ENCODE measurements at regions not wholly inside any gene's neighbourhood (a gene's known extent, or its start where the extent isn't known, plus 50 kb on each side); places are given as distances from the start of the nearest gene placed in this dataset.

- intact Hi-C loops (cut with DNase I) = no loop called here
- H3K4me1 ChIP-seq = peaks cover 6% of the 10 kb centered on the region
- no peak for ATAC-seq
- no peaks in the 10 kb centered on the region for H3K9me3 ChIP-seq
- no peak for TF ChIP-seq CTCF (IDR thresholded peaks at IDR 0.05)
- no peak for TF ChIP-seq POLR2A (IDR thresholded peaks at IDR 0.05)
- WGBS, 2 donors = 89 to 94% methylated on average over 4 of the region's 4 CpGs
- no peaks in the 10 kb centered on the region for H3K27me3 ChIP-seq
- no peak overlapping the region for H3K4me3 ChIP-seq
- no peak for DNase-seq
- no peaks in the 10 kb centered on the region for H3K36me3 ChIP-seq (replicated peaks in 1 of 2; ENCODE audit: insufficient read depth in 1 of 2, low read depth in 2 of 2)
- no peak overlapping the region for H3K27ac ChIP-seq
These were observed 153.7 kb upstream of the NR2F2 start for GRCh38 chr15:96176831-96177230.

GRCh38 chr15:96177279-96177678, 153.2 kb upstream of the NR2F2 start:
- TF ChIP-seq POLR2A (IDR thresholded peaks at IDR 0.05) (no peak), CTCF (IDR thresholded peaks at IDR 0.05) (no peak)
- Histone ChIP-seq H3K4me1 (peaks cover 2% of the 10 kb centered on the region), H3K36me3 (replicated peaks in 1 of 2; ENCODE audit: insufficient read depth in 1 of 2, low read depth in 2 of 2) (no peaks in the 10 kb centered on the region), H3K4me3 (no peak overlapping the region), H3K9me3 (no peaks in the 10 kb centered on the region), H3K27me3 (no peaks in the 10 kb centered on the region), H3K27ac (no peak overlapping the region)
- WGBS, 2 donors = 88 to 92% methylated on average over 1 of the region's 1 CpG
- no peak for DNase-seq
- intact Hi-C loops (cut with DNase I) = no loop called here
- ATAC-seq = no peak

GRCh38 chr15:96180087-96180748, 150.3 kb upstream of the NR2F2 start:
- no peak for DNase-seq
- no peak overlapping the region for H3K27ac ChIP-seq
- peaks cover 22% of the 10 kb centered on the region for H3K4me1 ChIP-seq
- intact Hi-C loops (cut with DNase I) = no loop called here
- WGBS, 2 donors = 61 to 65% methylated on average over 11 of the region's 11 CpGs
- H3K27me3 ChIP-seq = no peaks in the 10 kb centered on the region
- TF ChIP-seq POLR2A (IDR thresholded peaks at IDR 0.05) = no peak
- no peak for TF ChIP-seq CTCF (IDR thresholded peaks at IDR 0.05)
- no peaks in the 10 kb centered on the region for H3K9me3 ChIP-seq
- no peaks in the 10 kb centered on the region for H3K36me3 ChIP-seq (replicated peaks in 1 of 2; ENCODE audit: insufficient read depth in 1 of 2, low read depth in 2 of 2)
- ATAC-seq = no peak
- no peak overlapping the region for H3K4me3 ChIP-seq

GRCh38 chr15:96181217-96181616, 149.3 kb upstream of the NR2F2 start:
- intact Hi-C loops (cut with DNase I) = no loop called here
- ATAC-seq (no peak), DNase-seq (no peak)
- H3K4me1 ChIP-seq = peaks cover 22% of the 10 kb centered on the region
- H3K36me3 ChIP-seq (replicated peaks in 1 of 2; ENCODE audit: insufficient read depth in 1 of 2, low read depth in 2 of 2) = no peaks in the 10 kb centered on the region
- TF ChIP-seq POLR2A (IDR thresholded peaks at IDR 0.05) (no peak), CTCF (IDR thresholded peaks at IDR 0.05) (no peak)
- no peaks in the 10 kb centered on the region for H3K27me3 ChIP-seq
- no peaks in the 10 kb centered on the region for H3K9me3 ChIP-seq
- H3K27ac ChIP-seq = no peak overlapping the region
- no peak overlapping the region for H3K4me3 ChIP-seq

- WGBS, 2 donors = 79 to 80% methylated on average over 5 to 8 of the region's 8 CpGs
- no peak overlapping the region for H3K4me3 ChIP-seq
These were observed 148.6 kb upstream of the NR2F2 start for GRCh38 chr15:96181873-96182301.

More at GRCh38 chr15:96181873-96182301, 148.6 kb upstream of the NR2F2 start:
- Histone ChIP-seq H3K27me3 (no peaks in the 10 kb centered on the region), H3K4me1 (peaks cover 22% of the 10 kb centered on the region), H3K36me3 (replicated peaks in 1 of 2; ENCODE audit: insufficient read depth in 1 of 2, low read depth in 2 of 2) (no peaks in the 10 kb centered on the region), H3K27ac (no peak overlapping the region), H3K9me3 (no peaks in the 10 kb centered on the region)
- TF ChIP-seq CTCF (IDR thresholded peaks at IDR 0.05) = no peak
- no peak for TF ChIP-seq POLR2A (IDR thresholded peaks at IDR 0.05)
- intact Hi-C loops (cut with DNase I) = no loop called here
- ATAC-seq (peak; percentile 24), DNase-seq (peak in 3 of 4 donors; percentile 16 to 31 (median 20))

Data from body of pancreas (tissue), 4 donors.